Loucy (cell line): ENCODE measurements at regions not wholly inside any gene's neighbourhood (a gene's known extent, or its start where the extent isn't known, plus 50 kb on each side); places are given as distances from the start of the nearest gene placed in this dataset.

Experiments used
- H2AFZ ChIP-seq: fragments of 200-600 bp; sonication (generic); 2 replicates; pipeline ENCODE4 v1.6.0; 2016; ENCODE audit warnings: antibody characterized with exemption, mild to moderate bottlenecking, low read length, moderate library complexity
- H3F3A ChIP-seq: fragments of 200-600 bp; 2 replicates; pipeline ENCODE4 v1.6.0; 2016; ENCODE audit warnings: antibody characterized with exemption, low read depth, mild to moderate bottlenecking
- H3K27me3 ChIP-seq: fragments of 200-600 bp; sonication (generic); 2 replicates; pipeline ENCODE4 v1.6.1; 2014; ENCODE audit warnings: low read length, mild to moderate bottlenecking; ENCODE audit not compliant: insufficient read depth, poor library complexity, severe bottlenecking
- H3K36me3 ChIP-seq: fragments of 200-600 bp; sonication (generic); 2 replicates; pipeline ENCODE4 v1.6.1; 2016; ENCODE audit warnings: low read length; ENCODE audit not compliant: insufficient read depth
- H3K4me1 ChIP-seq: fragments of 200-600 bp; sonication (generic); 2 replicates; pipeline ENCODE4 v1.5.1; 2014; ENCODE audit warnings: low read length, mild to moderate bottlenecking; ENCODE audit not compliant: insufficient read depth, poor library complexity, severe bottlenecking
- H3K4me2 ChIP-seq: fragments of 200-600 bp; sonication (generic); 2 replicates; pipeline ENCODE4 v1.6.0; 2014; ENCODE audit warnings: antibody characterized with exemption, low read length, low read depth, mild to moderate bottlenecking; ENCODE audit not compliant: poor library complexity, severe bottlenecking
- H3K4me3 ChIP-seq: fragments of 200-600 bp; sonication (generic); 2 replicates; pipeline ENCODE4 v1.5.1; 2014; ENCODE audit warnings: low read length, mild to moderate bottlenecking, mixed read lengths; ENCODE audit not compliant: poor library complexity, severe bottlenecking
- H3K79me2 ChIP-seq: fragments of 200-600 bp; sonication (generic); 2 replicates; pipeline ENCODE4 v1.6.1; 2014; ENCODE audit warnings: low read length; ENCODE audit not compliant: insufficient read depth
- H3K9ac ChIP-seq: fragments of 200-600 bp; sonication (generic); 2 replicates; pipeline ENCODE4 v1.6.0; 2014; ENCODE audit warnings: mild to moderate bottlenecking, low read depth, low read length, moderate library complexity; ENCODE audit not compliant: poor library complexity, severe bottlenecking
- H3K9me2 ChIP-seq: fragments of 200-600 bp; sonication (generic); replicated peaks from 2 replicates; pipeline ENCODE4 v1.6.1; 2016; ENCODE audit warnings: low read depth, low read length, mixed read lengths
- H3K9me3 ChIP-seq: fragments of 200-600 bp; sonication (generic); 2 replicates; pipeline ENCODE4 v1.6.1; 2014; ENCODE audit warnings: mild to moderate bottlenecking, antibody characterized with exemption, low read length, low read depth; ENCODE audit not compliant: insufficient read depth
- H4K20me1 ChIP-seq: fragments of 200-600 bp; sonication (generic); 2 replicates; pipeline ENCODE4 v1.6.0; 2014; ENCODE audit warnings: antibody characterized with exemption, low read length, mild to moderate bottlenecking; ENCODE audit not compliant: insufficient read depth, poor library complexity, severe bottlenecking
- EZH2phosphoT487 ChIP-seq: fragments of 200-600 bp; IDR thresholded peaks from 2 replicates; pipeline ENCODE4 v1.6.1; 2018; ENCODE audit warnings: antibody characterized with exemption, mild to moderate bottlenecking, moderate library complexity, borderline replicate concordance
- TF ChIP-seq, protein P1 (sequence below): fragments of 200-600 bp; sonication (generic); conservative IDR thresholded peaks from 2 replicates; pipeline ENCODE4 v1.5.1; 2014; ENCODE audit warnings: mild to moderate bottlenecking, antibody characterized with exemption, low read length

- no peak overlapping the region for H2AFZ ChIP-seq
- H3K4me1 ChIP-seq, result peaks cover 50% of the 10 kb centered on the region
- H3K4me3 ChIP-seq, result no peak overlapping the region
- H3K9me2 ChIP-seq, result no peaks in the 10 kb centered on the region
- no peaks in the 10 kb centered on the region for H3K9me3 ChIP-seq
- no peaks in the 10 kb centered on the region for H4K20me1 ChIP-seq
- TF ChIP-seq EZH2phosphoT487, result no peak
- TF ChIP-seq, protein P1, sequence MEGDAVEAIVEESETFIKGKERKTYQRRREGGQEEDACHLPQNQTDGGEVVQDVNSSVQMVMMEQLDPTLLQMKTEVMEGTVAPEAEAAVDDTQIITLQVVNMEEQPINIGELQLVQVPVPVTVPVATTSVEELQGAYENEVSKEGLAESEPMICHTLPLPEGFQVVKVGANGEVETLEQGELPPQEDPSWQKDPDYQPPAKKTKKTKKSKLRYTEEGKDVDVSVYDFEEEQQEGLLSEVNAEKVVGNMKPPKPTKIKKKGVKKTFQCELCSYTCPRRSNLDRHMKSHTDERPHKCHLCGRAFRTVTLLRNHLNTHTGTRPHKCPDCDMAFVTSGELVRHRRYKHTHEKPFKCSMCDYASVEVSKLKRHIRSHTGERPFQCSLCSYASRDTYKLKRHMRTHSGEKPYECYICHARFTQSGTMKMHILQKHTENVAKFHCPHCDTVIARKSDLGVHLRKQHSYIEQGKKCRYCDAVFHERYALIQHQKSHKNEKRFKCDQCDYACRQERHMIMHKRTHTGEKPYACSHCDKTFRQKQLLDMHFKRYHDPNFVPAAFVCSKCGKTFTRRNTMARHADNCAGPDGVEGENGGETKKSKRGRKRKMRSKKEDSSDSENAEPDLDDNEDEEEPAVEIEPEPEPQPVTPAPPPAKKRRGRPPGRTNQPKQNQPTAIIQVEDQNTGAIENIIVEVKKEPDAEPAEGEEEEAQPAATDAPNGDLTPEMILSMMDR, result no peak
- no peaks in the 10 kb centered on the region for H3K36me3 ChIP-seq
- no peaks in the 10 kb centered on the region for H3K79me2 ChIP-seq
- H3K27me3 ChIP-seq, result no peaks in the 10 kb centered on the region
- no peak overlapping the region for H3K4me2 ChIP-seq
- no peaks in the 10 kb centered on the region for H3F3A ChIP-seq
- H3K9ac ChIP-seq, result no peak overlapping the region
These were observed 428.5 kb downstream of the CD83 start for GRCh38 chr6:14546036-14546435.

- H3K36me3 ChIP-seq, result no peaks in the 10 kb centered on the region
- no peaks in the 10 kb centered on the region for H3F3A ChIP-seq
- no peaks in the 10 kb centered on the region for H3K9me3 ChIP-seq
- H3K4me1 ChIP-seq, result peaks cover 37% of the 10 kb centered on the region
- no peaks in the 10 kb centered on the region for H4K20me1 ChIP-seq
- no peak overlapping the region for H3K4me2 ChIP-seq
- H3K4me3 ChIP-seq, result no peak overlapping the region
- H3K9ac ChIP-seq, result no peak overlapping the region
- no peaks in the 10 kb centered on the region for H3K27me3 ChIP-seq
- no peaks in the 10 kb centered on the region for H3K9me2 ChIP-seq
- H3K79me2 ChIP-seq, result no peaks in the 10 kb centered on the region
- no peak for TF ChIP-seq EZH2phosphoT487
- TF ChIP-seq, protein P1, result no peak
- no peak overlapping the region for H2AFZ ChIP-seq
These were observed 429.9 kb downstream of the CD83 start for GRCh38 chr6:14547284-14547998.

DNA sequence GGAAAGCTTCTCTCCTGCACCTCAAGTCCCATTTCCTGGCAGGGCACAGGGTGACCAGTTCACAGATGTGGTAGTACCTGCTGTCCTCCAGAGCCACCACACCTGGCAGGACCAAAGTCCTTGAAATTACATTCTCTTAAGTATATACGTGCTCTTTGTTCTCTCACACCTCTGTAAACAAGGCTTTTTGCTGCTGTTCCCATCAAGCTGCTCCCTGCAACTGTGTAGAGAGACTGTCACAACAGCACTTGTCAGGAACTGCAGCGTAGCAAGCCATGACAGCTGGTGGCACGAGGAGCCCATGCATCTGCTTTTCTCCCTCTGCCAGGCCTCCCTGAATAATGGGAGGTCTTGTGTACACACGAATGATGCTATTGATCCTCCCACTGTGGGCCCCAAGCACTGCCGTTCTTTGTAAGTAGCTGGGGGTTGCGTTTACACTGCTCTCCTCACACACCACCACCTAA, 431.8 kb downstream of the CD83 start:
- no peak overlapping the region for H3K9ac ChIP-seq
- no peak for TF ChIP-seq EZH2phosphoT487
- TF ChIP-seq, protein P1, result no peak
- no peak overlapping the region for H3K4me3 ChIP-seq
- no peak overlapping the region for H3K4me2 ChIP-seq
- no peak overlapping the region for H2AFZ ChIP-seq
- H3K79me2 ChIP-seq, result no peaks in the 10 kb centered on the region
- no peaks in the 10 kb centered on the region for H4K20me1 ChIP-seq
- no peaks in the 10 kb centered on the region for H3K9me2 ChIP-seq
- no peaks in the 10 kb centered on the region for H3K36me3 ChIP-seq
- H3F3A ChIP-seq, result no peaks in the 10 kb centered on the region
- peaks cover 22% of the 10 kb centered on the region for H3K4me1 ChIP-seq
- H3K9me3 ChIP-seq, result no peaks in the 10 kb centered on the region
- H3K27me3 ChIP-seq, result no peaks in the 10 kb centered on the region
